ENCODE measurements at regions not wholly inside any gene's neighbourhood (a gene's known extent, or its start where the extent isn't known, plus 50 kb on each side); places are given as distances from the start of the nearest gene placed in this dataset.
"Not testable (repeated sequence)": the region's sequence is repeated elsewhere in the genome, so short reads cannot be mapped to it uniquely, and the experiment has no call there.

- Mint-ChIP-seq H3K27ac (no peak overlapping the region), H3K4me1 (no peaks in the 10 kb centered on the region), H3K4me3 (no peak overlapping the region), H3K9me3 (ENCODE audit: low read depth) (no peaks in the 10 kb centered on the region), H3K36me3 (ENCODE audit: low read depth) (no peaks in the 10 kb centered on the region), H3K27me3 (peaks cover 6% of the 10 kb centered on the region)
- ChIA-PET POLR2A (interaction anchor here (0.7 kb wide), 1 partner anchor 165 kb away, joined by 5 read pairs; no protein-coding TSS in a partner anchor), CTCF (interaction anchor here (0.6 kb wide), 1 partner anchor 119 kb away, joined by 4 read pairs; no protein-coding TSS in a partner anchor)
- DNase-seq (no peak), ATAC-seq (no peak)
- intact Hi-C loops (cut with DNase I, micrococcal nuclease) = no loop called here
These were observed 118.7 kb upstream of the TSC22D1 start for GRCh38 chr13:44694842-44695241.

GRCh38 chr13:44694291-44694690, 118.2 kb upstream of the TSC22D1 start:
- CTCF ChIA-PET = interaction anchor here (0.6 kb wide), 1 partner anchor 119 kb away, joined by 4 read pairs; no protein-coding TSS in a partner anchor
- no peak for ATAC-seq
- DNase-seq = no peak
- Mint-ChIP-seq H3K4me1 (no peaks in the 10 kb centered on the region), H3K4me3 (no peak overlapping the region), H3K27me3 (peaks cover 7% of the 10 kb centered on the region), H3K9me3 (ENCODE audit: low read depth) (no peaks in the 10 kb centered on the region), H3K36me3 (ENCODE audit: low read depth) (no peaks in the 10 kb centered on the region), H3K27ac (no peak overlapping the region)
- intact Hi-C loops (cut with DNase I, micrococcal nuclease) = no loop called here
- POLR2A ChIA-PET = interaction anchor here (0.7 kb wide), 1 partner anchor 165 kb away, joined by 5 read pairs; no protein-coding TSS in a partner anchor

- DNase-seq = no peak
- intact Hi-C loops (cut with DNase I, micrococcal nuclease) = no loop called here
- no peaks in the 10 kb centered on the region for H3K4me1 Mint-ChIP-seq
- CTCF ChIA-PET = no interaction called here
- no peak for ATAC-seq
- H3K36me3 Mint-ChIP-seq (ENCODE audit: low read depth) = no peaks in the 10 kb centered on the region
- no peak overlapping the region for H3K4me3 Mint-ChIP-seq
- H3K27ac Mint-ChIP-seq = no peak overlapping the region
- H3K27me3 Mint-ChIP-seq = peaks cover 11% of the 10 kb centered on the region
- POLR2A ChIA-PET = no interaction called here
- H3K9me3 Mint-ChIP-seq (ENCODE audit: low read depth) = no peaks in the 10 kb centered on the region
These were observed 117.1 kb upstream of the TSC22D1 start for GRCh38 chr13:44693156-44693764.

GRCh38 chr13:44692173-44692713, 116.1 kb upstream of the TSC22D1 start:
- H3K4me1 Mint-ChIP-seq = no peaks in the 10 kb centered on the region
- DNase-seq = no peak
- intact Hi-C loops (cut with DNase I, micrococcal nuclease) = no loop called here
- ChIA-PET CTCF (interaction anchor here (0.6 kb wide), 2 partner anchors 134 to 226 kb away, joined by 3 read pairs; no protein-coding TSS in a partner anchor), POLR2A (interaction anchor here (0.7 to 0.9 kb wide), 2 partner anchors 44 to 573 kb away, joined by 3 to 4 read pairs; no protein-coding TSS in a partner anchor)
- no peaks in the 10 kb centered on the region for H3K36me3 Mint-ChIP-seq (ENCODE audit: low read depth)
- no peak overlapping the region for H3K27ac Mint-ChIP-seq
- no peaks in the 10 kb centered on the region for H3K9me3 Mint-ChIP-seq (ENCODE audit: low read depth)
- H3K4me3 Mint-ChIP-seq = no peak overlapping the region
- peaks cover 11% of the 10 kb centered on the region for H3K27me3 Mint-ChIP-seq
- no peak for ATAC-seq

GRCh38 chr13:44690376-44690775, 114.2 kb upstream of the TSC22D1 start:
- Mint-ChIP-seq H3K27ac (no peak overlapping the region), H3K4me1 (peaks cover 8% of the 10 kb centered on the region), H3K36me3 (ENCODE audit: low read depth) (no peaks in the 10 kb centered on the region), H3K27me3 (peaks cover 11% of the 10 kb centered on the region), H3K4me3 (no peak overlapping the region), H3K9me3 (ENCODE audit: low read depth) (peaks cover 8% of the 10 kb centered on the region)
- ChIA-PET CTCF (interaction anchor here (0.8 to 1.0 kb wide), 2 partner anchors 8 to 23 kb away, joined by 3 read pairs; no protein-coding TSS in a partner anchor), POLR2A (interaction anchor here (0.5 kb wide), 1 partner anchor 193 kb away, joined by 3 read pairs; no protein-coding TSS in a partner anchor)
- intact Hi-C loops (cut with DNase I, micrococcal nuclease) = no loop called here
- DNase-seq = no peak
- no peak for ATAC-seq

- ATAC-seq (no peak), DNase-seq (no peak)
- POLR2A ChIA-PET = no interaction called here
- Mint-ChIP-seq H3K9me3 (ENCODE audit: low read depth) (peaks cover 8% of the 10 kb centered on the region), H3K4me1 (peaks cover 8% of the 10 kb centered on the region), H3K36me3 (ENCODE audit: low read depth) (no peaks in the 10 kb centered on the region), H3K27ac (no peak overlapping the region), H3K27me3 (peaks cover 8% of the 10 kb centered on the region), H3K4me3 (no peak overlapping the region)
- intact Hi-C loops (cut with DNase I, micrococcal nuclease) = no loop called here
- CTCF ChIA-PET = no interaction called here
These were observed 112.5 kb upstream of the TSC22D1 start for GRCh38 chr13:44688652-44689051.

GRCh38 chr13:44686531-44686934, 110.4 kb upstream of the TSC22D1 start:
- CTCF ChIA-PET = interaction anchor here (0.6 to 1.0 kb wide), 2 partner anchors 112 to 202 kb away, joined by 3 to 4 read pairs; no protein-coding TSS in a partner anchor
- POLR2A ChIA-PET = no interaction called here
- H3K27me3 Mint-ChIP-seq = peaks cover 8% of the 10 kb centered on the region
- ATAC-seq = peak; percentile 39
- peak overlapping the region; percentile 0 for H3K27ac Mint-ChIP-seq
- peaks cover 8% of the 10 kb centered on the region for H3K9me3 Mint-ChIP-seq (ENCODE audit: low read depth)
- H3K4me3 Mint-ChIP-seq = no peak overlapping the region
- H3K4me1 Mint-ChIP-seq = peaks cover 8% of the 10 kb centered on the region
- DNase-seq = peak; percentile 16
- H3K36me3 Mint-ChIP-seq (ENCODE audit: low read depth) = no peaks in the 10 kb centered on the region
- intact Hi-C loops (cut with DNase I, micrococcal nuclease) = no loop called here

GRCh38 chr13:44685641-44686040, 109.5 kb upstream of the TSC22D1 start:
- H3K9me3 Mint-ChIP-seq (ENCODE audit: low read depth) = peaks cover 8% of the 10 kb centered on the region
- intact Hi-C loops (cut with DNase I, micrococcal nuclease) = no loop called here
- ChIA-PET POLR2A (interaction anchor here (0.6 kb wide), 1 partner anchor 1640 kb away, joined by 5 read pairs; no protein-coding TSS in a partner anchor), CTCF (interaction anchor here (0.6 to 1.0 kb wide), 4 partner anchors 21 to 248 kb away, joined by 3 to 4 read pairs (median 3); no protein-coding TSS in a partner anchor)
- ATAC-seq = peak; percentile 57
- H3K27ac Mint-ChIP-seq = no peak overlapping the region
- no peak overlapping the region for H3K4me3 Mint-ChIP-seq
- DNase-seq = no peak
- peaks cover 8% of the 10 kb centered on the region for H3K4me1 Mint-ChIP-seq
- peaks cover 8% of the 10 kb centered on the region for H3K27me3 Mint-ChIP-seq
- H3K36me3 Mint-ChIP-seq (ENCODE audit: low read depth) = no peaks in the 10 kb centered on the region

- H3K36me3 Mint-ChIP-seq (ENCODE audit: low read depth); ATAC-seq; H3K9me3 Mint-ChIP-seq (ENCODE audit: low read depth); CTCF ChIA-PET; H3K27me3 Mint-ChIP-seq; H3K27ac Mint-ChIP-seq; intact Hi-C loops (cut with DNase I, micrococcal nuclease); POLR2A ChIA-PET; H3K4me3 Mint-ChIP-seq; H3K4me1 Mint-ChIP-seq; DNase-seq: not testable (repeated sequence)
These were observed 106.3 kb upstream of the TSC22D1 start for GRCh38 chr13:44682416-44682815.

GRCh38 chr13:44680746-44681355, 104.7 kb upstream of the TSC22D1 start:
- H3K4me1 Mint-ChIP-seq = peaks cover 1% of the 10 kb centered on the region

GRCh38 chr13:44679597-44679996, 103.5 kb upstream of the TSC22D1 start:
- Mint-ChIP-seq H3K9me3 (ENCODE audit: low read depth) (no peaks in the 10 kb centered on the region), H3K27ac (no peak overlapping the region), H3K36me3 (ENCODE audit: low read depth) (no peaks in the 10 kb centered on the region), H3K4me3 (no peak overlapping the region), H3K4me1 (no peaks in the 10 kb centered on the region), H3K27me3 (no peaks in the 10 kb centered on the region)
- ATAC-seq = no peak
- ChIA-PET POLR2A (no interaction called here), CTCF (no interaction called here)
- intact Hi-C loops (cut with DNase I, micrococcal nuclease) = no loop called here
- DNase-seq = no peak

More at GRCh38 chr13:44680746-44681355, 104.7 kb upstream of the TSC22D1 start:
- DNase-seq = no peak
- Mint-ChIP-seq H3K9me3 (ENCODE audit: low read depth) (peaks cover 3% of the 10 kb centered on the region), H3K27me3 (no peaks in the 10 kb centered on the region), H3K36me3 (ENCODE audit: low read depth) (no peaks in the 10 kb centered on the region), H3K27ac (no peak overlapping the region), H3K4me3 (no peak overlapping the region)
- ATAC-seq = no peak
- ChIA-PET CTCF (no interaction called here), POLR2A (interaction anchor here (0.6 kb wide), 1 partner anchor 30 kb away, joined by 3 read pairs; no protein-coding TSS in a partner anchor)
- intact Hi-C loops (cut with DNase I, micrococcal nuclease) = no loop called here

All from activated CD4-positive, alpha-beta T cell treated with anti-CD3 and anti-CD28 coated beads for 36 hours (primary cell).